Renal cortex interstitium (tissue), 11 donors: ENCODE measurements at regions not wholly inside any gene's neighbourhood (a gene's known extent, or its start where the extent isn't known, plus 50 kb on each side); places are given as distances from the start of the nearest gene placed in this dataset.
A peak's percentile ranks its signal among the peaks of the same experiment; 100 is the strongest.

Source experiments
- DNase-seq, 11 donors: peaks; one replicate each; pipeline ENCODE4 v3.0.0-alpha.2; 2013; ENCODE audit warnings: low read depth in 9 of 11, low spot score in 4 of 11; ENCODE audit errors: extremely low read depth in 1 of 11

DNA sequence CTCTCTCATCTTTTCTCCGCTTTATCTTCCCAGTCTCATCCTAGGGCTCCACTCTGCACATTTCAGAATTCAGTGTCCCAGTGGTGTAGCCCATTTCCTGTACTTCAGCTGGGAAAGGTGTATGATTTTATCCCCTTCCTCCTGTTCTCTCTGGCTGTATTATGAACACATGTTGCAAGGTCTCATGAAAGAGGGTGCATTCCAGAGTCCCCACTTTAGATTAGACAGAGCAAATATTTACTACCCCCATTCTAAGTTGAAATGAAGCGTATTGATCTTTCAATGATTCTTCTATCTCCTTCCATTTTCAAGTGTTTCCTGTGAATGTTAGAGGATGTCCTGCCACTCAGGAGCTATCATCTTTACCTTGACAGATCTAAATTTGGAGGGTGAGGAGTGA, 123.2 kb downstream of the WIF1 start:
- no peak for DNase-seq

DNA sequence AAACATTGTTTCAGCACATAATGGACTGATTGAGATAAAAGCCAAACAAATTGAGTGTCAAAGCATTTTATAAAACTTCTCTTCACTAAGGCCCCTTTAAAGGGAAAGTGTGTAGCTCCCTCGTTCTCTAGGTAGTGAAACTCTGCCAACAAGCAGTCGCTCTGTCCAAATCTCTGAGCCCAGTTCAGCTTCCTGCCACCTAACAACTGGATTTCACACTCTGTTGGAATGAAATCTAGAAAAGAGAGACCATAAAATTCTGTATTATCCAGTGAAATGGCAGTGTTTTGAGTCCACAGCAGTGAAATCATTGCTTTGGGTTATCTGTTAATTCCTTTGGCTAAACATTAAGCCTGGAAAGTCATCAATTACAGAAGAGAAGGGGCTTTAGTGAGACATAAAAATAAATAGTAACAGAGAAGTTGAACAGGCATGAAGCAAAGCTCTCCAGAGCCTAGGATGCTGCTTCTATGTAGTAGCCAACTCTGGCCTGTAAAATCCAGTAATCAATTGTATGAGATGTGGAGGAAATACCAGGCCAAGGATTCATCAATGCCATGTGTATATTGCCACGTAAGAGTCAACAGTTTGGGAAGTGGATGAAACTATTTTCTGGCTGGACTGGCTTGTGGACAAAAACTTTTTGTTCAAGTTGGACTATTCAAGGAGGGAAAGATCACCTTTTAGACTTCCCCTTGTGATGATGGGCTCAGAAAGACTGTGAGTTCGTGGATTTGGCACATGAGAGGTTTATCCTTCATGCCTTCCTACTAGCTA, 122.5 kb downstream of the WIF1 start:
- DNase-seq, result peak in 1 of 11 donors; percentile 32

DNA sequence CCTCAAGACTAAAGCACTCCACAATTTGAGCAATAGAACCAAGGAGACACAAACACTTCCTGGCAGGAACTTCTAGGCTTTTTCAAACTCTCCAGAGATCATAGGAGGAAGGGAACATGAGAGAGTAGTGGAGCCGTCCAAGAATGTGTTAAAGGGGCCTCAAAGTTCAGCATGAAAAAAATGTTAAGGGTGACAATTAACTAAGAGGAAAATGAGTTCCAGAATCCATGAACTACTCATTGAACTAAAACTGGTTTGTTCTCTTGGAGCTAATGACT, 122.0 kb downstream of the WIF1 start:
- peak in 1 of 11 donors; percentile 18 for DNase-seq
